GM04503 (cell line): ENCODE measurements at regions not wholly inside any gene's neighbourhood (a gene's known extent, or its start where the extent isn't known, plus 50 kb on each side); places are given as distances from the start of the nearest gene placed in this dataset.
A peak's percentile ranks its signal among the peaks of the same experiment; 100 is the strongest.

Experiments
- DNase-seq: peaks from one replicate; pipeline ENCODE4 v3.0.0-alpha.2; 2012; ENCODE audit warnings: low read depth

DNA sequence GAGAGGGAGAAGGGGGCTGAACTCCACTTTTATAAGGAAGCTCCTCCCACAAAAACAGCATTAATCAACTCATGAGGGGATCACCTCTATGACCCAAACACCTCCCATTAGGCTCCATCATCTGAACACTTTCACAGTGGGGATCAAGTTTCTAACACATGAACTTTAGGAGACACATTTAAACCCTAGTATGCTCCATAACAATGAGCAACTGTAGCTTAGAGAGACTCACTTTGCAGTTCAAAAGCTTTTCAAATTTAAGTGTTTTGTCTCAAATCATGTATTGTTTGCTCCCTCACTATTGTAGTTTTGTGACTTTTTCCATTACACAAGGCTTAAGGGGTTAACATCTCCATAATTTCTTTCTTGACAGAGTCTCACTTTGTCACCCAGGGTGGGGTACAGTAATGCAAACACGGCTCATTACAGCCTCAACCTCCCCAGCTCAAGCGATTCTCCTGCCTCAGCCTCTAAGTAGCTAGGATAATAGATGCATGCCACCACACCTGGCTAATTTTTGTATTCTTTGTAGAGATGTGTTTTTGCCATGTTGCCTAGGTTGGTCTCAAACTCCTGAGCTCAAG is 352.7 kb upstream of the CDH20 start:
- no peak for DNase-seq

DNA sequence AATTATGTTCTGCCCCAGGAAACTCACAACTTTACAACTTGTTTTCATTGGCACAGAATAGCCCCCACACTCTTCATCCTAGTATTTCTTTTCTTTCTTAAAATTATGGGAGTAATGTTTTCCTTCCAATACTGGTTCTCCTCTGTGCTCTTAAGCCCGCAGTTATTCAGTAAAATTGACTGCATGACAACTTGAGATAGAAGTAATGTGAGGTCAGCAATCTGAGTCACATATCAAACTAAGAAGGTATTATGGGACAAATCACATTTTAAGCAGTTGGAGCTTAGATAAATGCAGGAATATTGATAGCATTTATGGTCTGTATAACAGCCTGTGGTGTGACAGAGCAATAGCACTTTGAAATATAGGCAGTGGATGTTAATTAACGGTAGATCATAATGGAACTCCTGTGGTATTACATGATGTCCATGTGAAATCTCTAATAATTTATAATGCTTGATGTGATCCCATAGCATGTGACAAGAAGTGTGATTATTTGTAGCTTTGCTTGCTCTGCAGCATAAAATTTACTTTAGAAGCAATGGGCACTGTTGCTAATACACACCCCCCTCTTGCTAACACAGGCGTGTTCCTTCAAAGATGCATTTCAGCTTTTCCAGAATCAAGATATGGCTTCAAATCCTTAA is 351.4 kb upstream of the CDH20 start:
- no peak for DNase-seq

DNA sequence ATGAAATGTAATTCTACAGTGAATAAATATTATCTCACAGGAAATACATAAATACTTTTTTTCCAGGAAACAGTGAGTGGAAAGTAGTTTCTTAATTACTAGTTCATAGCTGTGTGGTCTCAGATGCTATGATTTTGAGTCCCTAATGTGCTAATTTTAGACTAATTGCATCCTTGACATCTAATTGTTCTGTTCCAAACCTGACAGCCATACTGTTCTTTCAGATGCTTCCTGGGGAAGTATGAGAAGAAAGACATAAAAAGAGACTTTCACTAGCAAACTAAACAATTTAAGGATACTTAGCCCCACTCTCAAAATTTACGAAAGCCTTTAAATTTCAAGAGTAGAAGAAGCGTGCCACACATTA is 350.9 kb upstream of the CDH20 start:
- no peak for DNase-seq

DNA sequence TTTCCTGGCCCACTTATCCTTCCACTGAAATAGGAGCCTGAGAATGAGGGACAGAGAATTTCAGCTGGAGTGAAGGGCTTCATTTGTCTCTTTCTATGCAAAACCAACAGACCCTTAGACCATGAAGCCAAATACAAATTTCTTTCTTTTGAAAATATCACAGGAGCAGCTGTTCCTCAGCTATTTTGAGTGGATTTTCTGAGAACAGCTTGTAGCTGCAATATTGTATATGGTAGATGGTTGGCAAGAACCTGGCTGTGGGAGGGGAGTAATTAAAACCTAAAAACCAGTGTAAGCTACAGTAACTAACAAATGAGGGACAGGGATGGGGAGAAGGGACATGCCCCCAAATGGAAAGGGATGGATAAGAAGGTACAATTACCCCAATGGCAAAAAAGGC is 350.3 kb upstream of the CDH20 start:
- no peak for DNase-seq

DNA sequence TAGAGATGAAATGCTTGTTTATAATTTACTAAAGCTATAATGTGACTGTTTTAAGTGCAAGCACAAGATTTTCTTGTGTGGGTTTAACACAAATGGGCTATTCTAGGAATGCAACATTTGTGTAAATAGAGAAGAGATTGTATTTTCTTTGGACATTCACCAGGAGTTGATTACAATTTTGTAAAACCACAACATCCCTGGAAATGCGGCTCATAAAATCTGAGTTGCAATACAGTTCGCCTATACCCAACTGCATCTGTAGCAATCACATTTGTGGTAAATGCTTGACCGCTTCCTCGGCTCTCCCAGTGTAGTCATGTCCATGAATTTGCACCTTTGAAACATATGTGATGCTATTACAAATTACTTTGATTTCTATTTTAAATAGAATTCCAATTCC is 348.7 kb upstream of the CDH20 start:
- peak; percentile 1 for DNase-seq

DNA sequence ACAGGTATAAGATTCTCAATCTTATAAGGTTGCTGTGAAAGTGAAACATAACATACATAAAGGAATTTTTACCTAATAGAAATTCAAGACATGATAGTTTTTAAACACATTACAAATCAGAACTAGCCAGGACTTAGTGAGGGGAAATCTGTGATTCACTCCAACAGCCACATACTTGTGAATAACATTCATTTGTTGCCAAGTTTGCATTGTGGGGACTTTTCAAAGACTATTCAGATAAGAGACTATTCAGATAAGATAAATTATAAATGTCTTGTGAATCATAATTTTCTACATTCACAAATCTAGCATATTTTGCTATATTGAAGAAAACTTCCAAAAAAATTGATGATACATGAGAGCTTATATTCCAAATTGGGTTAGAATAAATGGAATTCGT is 345.3 kb upstream of the CDH20 start:
- DNase-seq: no peak

DNA sequence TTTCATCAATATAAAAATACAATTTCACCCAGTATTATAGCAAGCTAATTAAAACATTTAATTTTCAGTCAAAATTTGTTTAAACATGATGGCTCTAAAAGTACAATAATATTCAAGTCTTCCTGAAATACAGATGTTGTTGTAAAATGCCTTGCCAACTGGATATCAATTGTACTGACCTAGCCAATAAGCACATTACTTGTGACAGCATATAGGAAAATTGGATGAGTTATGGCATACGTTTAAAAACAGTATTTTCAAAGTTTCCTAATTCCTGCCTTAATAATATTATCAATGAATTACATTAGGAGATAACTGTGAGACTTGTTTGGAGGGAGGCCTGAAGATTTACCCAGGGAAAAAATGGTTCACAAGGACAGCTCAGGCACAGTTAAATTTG is 336.9 kb upstream of the CDH20 start:
- no peak for DNase-seq

DNA sequence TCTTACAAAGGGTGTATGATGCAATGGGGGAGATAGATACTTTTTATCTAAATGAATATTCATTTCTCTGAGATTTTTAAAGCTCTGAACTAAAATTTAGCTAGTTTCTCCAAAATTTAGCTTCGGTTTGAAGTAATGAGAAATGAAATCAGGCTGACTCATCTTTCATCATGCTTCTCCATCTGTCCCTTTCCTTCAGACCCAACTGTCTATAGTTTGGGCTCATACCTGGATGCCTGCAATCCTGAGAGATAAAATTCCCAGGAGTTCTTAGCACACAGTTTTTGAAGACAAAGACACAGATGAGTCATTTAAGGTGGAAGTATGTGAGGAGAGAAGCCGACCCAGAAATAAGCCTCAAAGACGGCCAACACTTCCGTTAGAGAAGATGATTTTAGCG is 336.4 kb upstream of the CDH20 start:
- no peak for DNase-seq

DNA sequence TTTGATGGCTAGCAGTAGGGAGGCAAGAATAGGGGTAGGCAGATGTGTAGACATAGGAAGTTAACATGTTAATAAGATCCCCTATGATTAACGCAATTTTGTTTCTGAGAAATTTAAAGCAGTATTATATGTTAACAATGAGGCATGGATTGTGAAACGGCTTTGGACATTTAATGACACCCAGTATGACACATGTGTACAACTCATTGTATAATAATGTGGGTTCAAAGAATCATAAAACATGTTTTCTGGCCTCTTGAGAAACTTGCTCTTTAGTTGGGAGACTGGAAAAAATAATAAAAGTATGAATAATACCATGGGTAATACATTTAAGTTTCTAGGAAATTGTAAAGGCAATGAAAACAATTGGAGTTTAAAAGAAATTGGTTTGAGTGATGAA is 332.1 kb upstream of the CDH20 start:
- DNase-seq: no peak

DNA sequence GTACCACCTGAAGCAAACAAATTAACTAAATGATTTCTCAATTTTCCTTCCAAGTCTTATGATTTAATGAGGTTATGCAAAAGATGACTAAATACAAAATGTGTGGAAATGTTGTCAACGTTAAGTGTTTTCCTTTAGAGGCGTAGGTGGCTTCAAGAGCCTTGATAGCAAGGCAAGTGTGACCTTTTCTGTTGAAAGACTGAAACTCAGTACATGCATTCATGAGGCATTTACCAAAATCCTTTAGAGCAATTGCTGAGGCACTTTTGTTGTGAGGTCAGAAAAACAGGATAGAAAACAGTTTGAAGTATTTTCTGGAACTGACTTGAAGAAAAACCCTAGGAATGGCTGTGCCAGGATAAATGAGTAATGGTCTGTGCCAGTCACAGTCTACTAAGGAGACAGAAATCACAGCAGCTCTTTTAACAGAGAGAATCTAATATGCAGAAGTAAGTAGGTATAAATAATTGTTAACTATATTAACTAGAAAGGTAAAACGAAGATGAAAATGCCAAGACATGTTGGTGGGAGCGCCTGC is 326.5 kb upstream of the CDH20 start:
- no peak for DNase-seq

DNA sequence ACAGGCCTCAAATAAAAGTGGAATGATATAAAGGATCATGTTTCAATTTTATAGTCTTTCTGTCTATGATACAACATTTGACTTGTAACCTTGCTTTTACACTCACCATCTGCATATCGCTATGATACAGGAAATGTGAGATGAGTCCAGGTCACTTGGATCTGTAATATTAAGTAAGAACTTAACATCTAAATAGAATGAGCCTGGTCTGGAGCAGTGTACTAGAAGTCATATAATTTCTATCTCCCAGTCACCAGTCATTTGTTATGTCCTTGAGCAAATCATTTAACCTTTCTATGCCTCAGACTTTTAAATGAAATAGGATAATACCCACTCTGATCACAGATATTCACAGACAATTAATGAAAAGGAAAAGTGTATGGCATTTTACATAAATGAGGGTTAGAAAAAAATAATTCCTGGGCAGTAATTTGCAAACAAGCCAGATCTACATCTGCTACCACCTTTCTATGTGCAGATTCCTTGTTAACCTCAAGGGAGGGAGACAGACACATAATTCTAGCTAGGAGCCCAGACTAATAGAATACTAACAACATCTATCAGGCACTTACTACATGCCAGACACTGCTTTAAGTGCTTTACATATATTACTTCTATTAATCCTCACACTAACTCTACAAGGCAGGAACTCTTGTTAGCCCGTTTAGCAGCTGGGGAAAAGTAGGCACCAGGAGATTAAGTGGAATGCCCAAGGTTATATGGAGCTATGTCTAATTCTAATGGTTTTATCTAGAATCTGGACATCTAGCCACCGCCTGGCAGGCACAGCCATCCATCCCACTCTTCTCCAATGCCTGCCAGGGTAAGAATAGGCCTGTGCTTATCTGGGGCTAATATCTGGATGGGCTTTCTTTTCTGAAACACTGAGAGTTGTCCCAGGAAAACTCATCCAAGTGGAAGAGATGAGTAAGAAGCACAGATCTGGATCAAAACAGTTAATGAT is 313.6 kb upstream of the CDH20 start:
- no peak for DNase-seq

DNA sequence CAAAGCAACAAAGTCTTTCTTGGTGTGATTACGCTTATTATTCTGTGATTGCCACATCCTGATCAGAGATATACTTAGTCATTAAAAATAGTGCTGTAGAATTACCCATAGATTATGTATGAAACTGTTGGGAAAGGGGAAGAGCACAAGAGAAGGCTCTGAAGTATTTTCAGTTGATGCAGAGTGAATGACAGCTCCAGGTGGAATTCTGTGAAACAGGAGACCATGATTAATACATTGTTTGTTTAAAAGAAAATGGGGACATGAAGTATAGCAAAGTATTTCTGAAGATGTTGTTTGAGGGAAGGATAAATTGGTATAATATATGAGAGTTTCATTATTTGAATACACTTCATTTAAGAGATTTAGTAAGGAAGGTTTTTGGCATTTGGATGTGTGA is 307.6 kb upstream of the CDH20 start:
- no peak for DNase-seq

DNA sequence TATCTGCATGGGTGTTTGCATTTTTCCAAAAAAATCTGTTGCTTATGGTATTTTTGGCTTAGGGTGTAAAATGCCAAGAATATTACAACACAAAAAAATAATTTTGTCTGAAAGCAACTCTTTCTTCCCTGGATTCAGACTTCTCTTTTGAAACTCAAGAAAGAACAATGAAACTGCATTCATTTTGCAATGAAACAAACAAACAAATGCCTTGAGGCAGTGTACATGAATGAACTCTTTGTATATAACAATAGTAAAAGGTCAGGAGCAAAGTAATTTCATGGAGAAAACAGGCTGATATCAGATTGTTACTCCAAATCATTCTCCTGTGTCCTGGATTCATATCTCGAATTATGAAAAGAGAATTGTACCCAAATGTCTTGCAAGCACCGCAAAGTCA is 301.6 kb upstream of the CDH20 start:
- DNase-seq: no peak

DNA sequence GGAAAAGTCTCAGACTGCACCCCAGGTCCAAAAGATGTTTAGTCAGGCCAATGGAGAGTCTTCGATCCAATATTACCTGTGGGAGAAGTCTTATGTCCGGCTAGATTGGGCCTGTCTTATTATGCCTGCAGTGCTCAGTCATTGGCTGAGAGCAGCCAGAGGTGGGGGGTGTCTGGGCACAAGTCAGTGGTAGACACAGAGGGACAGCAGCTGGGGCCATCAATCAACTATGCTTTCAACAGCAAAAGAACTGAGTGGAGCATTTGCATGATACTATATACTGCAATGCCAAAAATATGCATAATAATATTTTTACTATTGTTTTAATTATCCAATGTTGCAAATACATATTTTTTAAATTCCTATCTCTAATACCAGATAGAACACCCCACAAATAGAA is 298.6 kb upstream of the CDH20 start:
- no peak for DNase-seq

DNA sequence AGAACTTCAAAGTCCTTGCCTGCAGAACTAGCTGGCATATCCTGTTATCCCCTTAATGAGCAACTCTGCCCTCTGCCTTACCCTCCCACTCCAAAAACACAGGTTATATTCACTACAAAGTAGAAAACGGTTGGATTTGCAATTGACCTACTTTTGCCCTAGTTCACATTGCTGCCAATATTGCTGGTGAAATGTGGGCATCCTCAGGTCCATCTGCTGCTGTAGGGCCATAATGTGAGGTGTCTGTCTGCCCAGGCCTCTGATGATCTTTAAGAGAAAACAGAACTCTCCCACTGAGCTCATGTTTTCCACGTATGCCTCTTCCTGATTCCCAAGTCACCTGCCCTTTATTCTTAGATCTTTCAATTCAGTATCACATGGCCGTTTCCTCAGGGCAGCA is 294.0 kb upstream of the CDH20 start:
- DNase-seq: no peak

DNA sequence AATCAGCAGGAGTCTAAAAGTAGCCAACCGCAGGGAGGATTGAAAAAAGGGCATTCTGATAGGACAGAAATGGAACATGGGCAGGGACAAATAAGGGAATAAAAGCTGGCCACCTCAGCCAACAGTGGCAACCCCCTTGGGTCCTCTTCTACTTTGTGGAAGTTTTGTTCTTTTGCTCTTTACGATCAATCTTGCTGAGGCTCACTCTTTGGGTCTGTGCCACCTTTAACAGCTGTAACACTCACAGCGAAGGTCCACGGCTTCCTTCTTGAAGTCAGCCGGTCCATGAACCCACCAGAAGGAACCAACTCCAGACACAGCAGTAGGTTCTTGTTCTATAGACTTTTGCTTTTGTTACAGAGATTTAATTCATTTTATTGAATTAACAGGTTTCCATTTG is 285.4 kb upstream of the CDH20 start:
- DNase-seq: no peak

DNA sequence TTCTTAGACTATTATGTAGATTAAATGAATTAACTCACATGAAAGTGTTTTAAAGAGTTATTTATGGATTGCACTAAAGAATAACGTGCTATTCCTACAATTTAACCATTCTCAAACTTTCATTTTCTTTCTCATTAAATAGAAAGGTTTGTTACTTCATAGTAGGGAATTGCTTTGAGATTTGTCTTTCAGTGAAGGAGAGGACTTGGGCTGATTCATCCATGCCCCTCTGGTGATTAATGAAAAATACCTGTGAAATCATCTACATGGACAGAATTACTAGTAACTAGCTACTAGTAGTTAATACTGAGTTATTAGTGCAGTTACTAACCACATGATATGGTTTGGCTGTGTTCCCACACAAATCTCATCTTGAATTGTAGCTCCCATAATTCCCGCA is 275.8 kb upstream of the CDH20 start:
- DNase-seq: no peak

DNA sequence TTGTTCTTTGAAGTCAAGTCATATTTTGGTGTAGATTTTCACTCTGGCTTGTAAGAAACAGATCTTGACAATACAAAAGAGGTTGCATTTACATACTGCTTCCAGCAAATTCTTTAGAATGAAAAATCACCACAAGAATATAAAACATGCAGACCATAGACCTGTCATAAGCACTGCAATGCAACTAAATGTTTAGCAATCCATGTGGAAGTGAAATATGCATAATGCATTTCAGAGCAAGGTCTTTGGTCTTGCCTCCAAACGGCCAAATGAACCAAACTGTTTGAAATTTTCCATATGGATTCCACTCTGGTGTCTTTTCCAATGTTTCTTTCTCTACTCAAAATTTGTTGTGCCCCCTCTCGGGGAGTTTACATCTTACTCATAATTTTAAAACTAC is 271.0 kb upstream of the CDH20 start:
- DNase-seq: no peak

DNA sequence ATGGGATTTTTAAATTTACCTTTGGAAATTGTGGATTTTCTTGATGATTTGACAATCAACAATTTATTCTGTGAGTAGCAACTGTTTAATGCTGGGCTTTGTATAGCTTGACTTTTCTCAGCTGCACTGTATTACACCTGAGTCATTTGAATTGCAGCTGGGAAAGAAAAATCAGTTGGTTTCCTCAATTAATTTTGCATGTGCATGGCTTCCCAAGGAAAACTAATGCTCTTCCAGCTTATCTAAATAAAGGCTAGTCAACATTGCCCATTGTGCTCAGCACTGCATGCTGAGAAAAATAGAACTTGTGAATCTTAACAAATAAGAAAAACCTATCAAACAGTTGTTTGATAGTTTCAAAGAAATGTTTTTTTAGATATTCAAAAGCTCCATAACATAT is 268.3 kb upstream of the CDH20 start:
- DNase-seq: no peak

DNA sequence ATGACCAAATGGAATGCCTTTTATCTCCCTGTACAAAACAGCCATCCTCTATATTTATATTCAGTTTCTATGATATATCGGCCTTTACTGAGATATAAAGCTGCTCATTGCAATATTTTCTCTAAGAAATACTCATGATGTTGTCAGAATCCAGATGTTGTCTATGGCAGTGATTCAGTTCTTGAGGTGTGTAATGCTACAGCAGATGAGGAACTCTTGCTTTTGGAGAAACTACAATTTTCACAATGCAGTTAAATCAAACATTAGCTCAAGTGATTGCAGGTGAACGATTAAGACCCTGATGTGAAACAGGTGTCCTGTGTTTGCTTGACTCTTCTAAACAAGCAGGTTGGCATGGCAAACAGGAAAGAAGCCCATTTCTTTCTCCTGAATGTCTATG is 256.2 kb upstream of the CDH20 start:
- DNase-seq: no peak

DNA sequence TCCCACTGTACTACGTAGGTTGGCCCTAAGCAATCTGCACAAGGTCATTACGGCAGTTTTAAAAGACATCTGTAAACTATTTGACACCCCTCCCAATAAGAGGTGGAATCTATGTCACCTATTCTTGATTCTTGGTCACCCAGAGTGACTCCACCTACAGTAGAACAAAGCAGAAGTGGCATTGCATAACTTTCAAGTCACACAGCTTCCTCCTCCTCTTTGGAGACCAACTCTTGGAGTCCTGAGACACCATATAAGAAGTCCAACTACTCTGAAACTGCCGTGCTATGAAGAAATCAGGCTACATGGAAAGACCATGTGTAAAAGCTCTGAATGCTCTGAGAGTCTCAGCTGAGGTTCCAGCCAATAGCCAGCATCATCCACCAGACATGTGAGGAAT is 253.5 kb upstream of the CDH20 start:
- DNase-seq: no peak

DNA sequence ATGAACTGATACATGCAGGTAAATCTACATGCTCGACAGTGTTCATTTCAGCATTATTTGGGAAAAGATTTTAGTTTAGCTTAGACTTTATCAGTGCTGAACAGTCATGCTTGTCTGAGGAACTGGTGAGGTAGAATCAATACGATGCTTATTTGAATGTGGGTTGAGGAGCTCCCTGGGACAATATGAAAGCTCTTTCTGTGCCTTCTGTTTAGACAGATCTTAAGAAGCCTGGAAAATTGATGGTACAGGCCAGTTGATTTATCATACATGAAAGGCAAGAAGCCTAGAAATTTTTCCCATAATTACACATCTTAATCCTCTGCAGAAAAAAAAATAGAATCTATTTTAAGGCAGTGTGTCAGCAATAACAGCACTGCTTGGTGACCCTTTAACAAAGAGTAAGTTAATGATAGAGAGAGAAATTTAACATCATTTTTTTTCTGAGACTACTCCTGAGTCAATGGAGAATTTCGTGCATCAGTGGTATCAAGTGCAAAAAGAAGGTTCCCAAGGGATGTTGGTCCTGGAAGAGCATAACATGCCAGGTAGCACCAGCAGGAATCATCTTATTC is 252.2 kb upstream of the CDH20 start:
- DNase-seq: no peak
